Esophagus muscularis mucosa (tissue), 4 donors: ENCODE measurements at regions not wholly inside any gene's neighbourhood (a gene's known extent, or its start where the extent isn't known, plus 50 kb on each side); places are given as distances from the start of the nearest gene placed in this dataset.

Source experiments
- DNase-seq: peaks from one replicate; pipeline ENCODE4 v3.0.0-alpha.2; 2017; ENCODE audit errors: extremely low spot score
- H3K27ac ChIP-seq, 4 donors: fragments of 200-600 bp; sonication (generic); replicated peaks in 1 of 4; 1 replicate in 3 of 4; 2 replicates in 1 of 4; pipeline ENCODE4 v1.5.1; 2016 to 2019; ENCODE audit warnings: mild to moderate bottlenecking in 1 of 4
- H3K27me3 ChIP-seq, 4 donors: fragments of 200-600 bp; sonication (generic); one replicate each; pipeline versions ENCODE4 v1.5.1 to v1.6.0; 2016 to 2019
- H3K36me3 ChIP-seq, 4 donors: fragments of 200-600 bp; sonication (generic); one replicate each; pipeline ENCODE4 v1.5.1; 2016 to 2019
- H3K4me1 ChIP-seq, 4 donors: fragments of 200-600 bp; sonication (generic); one replicate each; pipeline ENCODE4 v1.5.1; 2016 to 2019
- H3K4me3 ChIP-seq, 4 donors: fragments of 200-600 bp; sonication (generic); 1 replicate in 2 of 4; 2 replicates in 2 of 4; pipeline ENCODE4 v1.5.1; 2016 to 2019; ENCODE audit warnings: mild to moderate bottlenecking in 4 of 4, moderate library complexity in 1 of 4
- H3K9me3 ChIP-seq, 4 donors: fragments of 200-600 bp; sonication (generic); 1 replicate in 3 of 4; 2 replicates in 1 of 4; pipeline ENCODE4 v1.5.1; 2016 to 2019
- EP300 ChIP-seq: sonication (generic); formaldehyde crosslinking; IDR thresholded peaks from one replicate; pipeline ENCODE4 v1.6.1; 2017; ENCODE audit warnings: antibody characterized with exemption
- POLR2A ChIP-seq: fragments of 450-650 bp; IDR thresholded peaks from one replicate; pipeline ENCODE4 v1.6.1; 2017; ENCODE audit warnings: antibody characterized with exemption, moderate library complexity, mild to moderate bottlenecking, low read depth
- POLR2AphosphoS5 ChIP-seq, 2 donors: sonication (generic); formaldehyde crosslinking; IDR thresholded peaks; one replicate each; pipeline ENCODE4 v1.6.1; 2017; ENCODE audit warnings: antibody characterized with exemption in 2 of 2
- WGBS: methylation state at CpG from one replicate; pipeline ENCODE4 v1.1.5; 2018; 5-methylcytosine and 5-hydroxymethylcytosine counted together
- intact Hi-C: fragments of 100-400 bp; cut with DNase I; formaldehyde crosslinking; loops from one replicate; pipeline ENCODE4 v1.15.1; 2023
- TF ChIP-seq, protein P1 (sequence below), 3 experiments: fragments of 200-600 bp in 2 of 3; fragments of 450-650 bp in 1 of 3; sonication (generic) in 2 of 3; IDR thresholded peaks; one replicate each; pipeline ENCODE4 v1.5.1; 2017 to 2019; ENCODE audit warnings: antibody characterized with exemption in 3 of 3, mild to moderate bottlenecking in 2 of 3, moderate library complexity in 1 of 3

DNA sequence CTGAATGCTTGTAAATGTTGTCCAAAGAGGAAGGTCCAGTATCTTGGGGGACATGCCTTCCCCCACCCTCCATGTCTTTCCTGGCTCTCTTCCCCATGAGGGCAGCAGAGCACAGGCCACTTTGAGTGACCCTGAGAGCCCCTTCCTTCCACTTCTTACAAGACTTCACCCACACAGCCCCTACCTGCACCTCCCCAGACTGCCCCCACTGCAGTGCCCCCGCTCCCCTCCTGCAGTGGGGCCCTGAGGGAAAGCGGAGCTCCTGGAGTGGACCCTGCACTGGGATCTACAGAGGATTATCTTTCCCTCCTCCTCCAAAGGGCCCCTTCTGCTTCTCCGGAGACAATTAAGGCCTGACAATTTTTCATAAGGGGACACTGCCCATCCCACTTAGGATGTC is 326.8 kb downstream of the TCERG1L start:
- Histone ChIP-seq H3K27me3 (peaks cover 0 to 10% (median 0%) of the 10 kb centered on the region in 4 donors), H3K9me3 (peaks cover 0 to 8% (median 4%) of the 10 kb centered on the region in 4 donors), H3K27ac (no peak overlapping the region), H3K4me3 (no peak overlapping the region), H3K4me1 (no peaks in the 10 kb centered on the region), H3K36me3 (no peaks in the 10 kb centered on the region)
- peak; percentile 82 for DNase-seq
- intact Hi-C loops: no loop called here
- 85% methylated on average over 3 of the region's 3 CpGs for WGBS
- TF ChIP-seq POLR2AphosphoS5 (IDR thresholded peaks at IDR 0.05) (no peak), POLR2A (no peak)
- TF ChIP-seq, protein P1, sequence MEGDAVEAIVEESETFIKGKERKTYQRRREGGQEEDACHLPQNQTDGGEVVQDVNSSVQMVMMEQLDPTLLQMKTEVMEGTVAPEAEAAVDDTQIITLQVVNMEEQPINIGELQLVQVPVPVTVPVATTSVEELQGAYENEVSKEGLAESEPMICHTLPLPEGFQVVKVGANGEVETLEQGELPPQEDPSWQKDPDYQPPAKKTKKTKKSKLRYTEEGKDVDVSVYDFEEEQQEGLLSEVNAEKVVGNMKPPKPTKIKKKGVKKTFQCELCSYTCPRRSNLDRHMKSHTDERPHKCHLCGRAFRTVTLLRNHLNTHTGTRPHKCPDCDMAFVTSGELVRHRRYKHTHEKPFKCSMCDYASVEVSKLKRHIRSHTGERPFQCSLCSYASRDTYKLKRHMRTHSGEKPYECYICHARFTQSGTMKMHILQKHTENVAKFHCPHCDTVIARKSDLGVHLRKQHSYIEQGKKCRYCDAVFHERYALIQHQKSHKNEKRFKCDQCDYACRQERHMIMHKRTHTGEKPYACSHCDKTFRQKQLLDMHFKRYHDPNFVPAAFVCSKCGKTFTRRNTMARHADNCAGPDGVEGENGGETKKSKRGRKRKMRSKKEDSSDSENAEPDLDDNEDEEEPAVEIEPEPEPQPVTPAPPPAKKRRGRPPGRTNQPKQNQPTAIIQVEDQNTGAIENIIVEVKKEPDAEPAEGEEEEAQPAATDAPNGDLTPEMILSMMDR (IDR thresholded peaks at IDR 0.05): no peak

DNA sequence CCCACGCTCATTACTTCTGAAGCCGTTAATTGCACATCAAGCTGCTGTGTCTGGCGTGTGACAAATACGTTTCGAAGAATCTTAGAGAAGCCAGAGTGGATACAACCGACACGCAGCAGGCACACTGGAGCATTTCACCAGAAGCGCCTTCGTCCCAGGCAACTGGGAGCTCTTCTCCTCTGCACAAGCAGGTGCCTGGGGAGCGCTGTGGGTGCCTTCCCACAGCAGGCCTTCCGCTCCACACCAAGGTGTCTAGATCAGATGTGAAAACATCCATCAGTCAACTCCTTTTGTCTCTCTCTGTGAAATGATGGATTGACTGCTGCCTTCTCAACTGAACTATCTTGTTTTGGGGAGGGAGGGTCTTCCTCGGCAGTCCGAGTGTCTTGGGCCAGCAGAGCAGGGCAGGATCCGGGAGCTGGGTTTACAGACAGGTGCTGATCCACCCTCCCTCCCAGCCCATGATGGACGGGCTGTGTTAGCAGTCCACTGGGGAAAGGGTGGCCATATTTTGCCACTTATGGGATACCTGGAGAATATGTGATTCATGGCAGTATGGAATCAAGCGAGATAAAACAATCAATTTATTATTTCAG is 326.3 kb downstream of the TCERG1L start:
- Histone ChIP-seq H3K4me1 (no peaks in the 10 kb centered on the region), H3K36me3 (no peaks in the 10 kb centered on the region), H3K9me3 (peaks cover 0 to 8% (median 4%) of the 10 kb centered on the region in 4 donors), H3K27ac (no peak overlapping the region), H3K4me3 (no peak overlapping the region), H3K27me3 (peaks cover 0 to 10% (median 0%) of the 10 kb centered on the region in 4 donors)
- intact Hi-C loops: no loop called here
- 87% methylated on average over 16 of the region's 16 CpGs for WGBS
- TF ChIP-seq, protein P1 (IDR thresholded peaks at IDR 0.05): no peak
- DNase-seq: peak; percentile 80

DNA sequence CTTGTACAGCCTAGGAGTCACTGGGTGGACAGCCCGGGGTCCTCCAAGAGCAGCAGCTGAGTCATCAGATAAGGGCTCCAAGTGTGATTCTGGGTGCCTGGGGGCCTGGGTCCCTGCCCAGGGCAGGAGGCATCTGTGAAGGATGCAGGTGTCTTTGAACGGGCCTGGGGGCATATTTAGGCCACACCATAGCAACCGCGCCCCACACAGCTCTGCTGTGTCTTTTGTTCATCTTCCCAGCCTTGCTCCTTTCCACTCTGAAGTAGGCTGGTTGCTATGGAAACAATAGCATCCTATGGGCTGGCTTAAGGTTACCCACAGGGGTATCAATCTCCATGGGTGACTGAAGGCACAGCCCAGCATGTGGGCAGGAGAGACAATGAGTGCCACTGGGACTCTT is 324.7 kb downstream of the TCERG1L start:
- Histone ChIP-seq H3K27ac (no peak overlapping the region), H3K4me3 (no peak overlapping the region), H3K4me1 (no peaks in the 10 kb centered on the region), H3K9me3 (peaks cover 0 to 8% (median 4%) of the 10 kb centered on the region in 4 donors), H3K27me3 (peaks cover 0 to 10% (median 0%) of the 10 kb centered on the region in 4 donors), H3K36me3 (no peaks in the 10 kb centered on the region)
- DNase-seq: peak; percentile 83
- intact Hi-C loops: no loop called here
- TF ChIP-seq EP300 (no peak), POLR2A (no peak), POLR2AphosphoS5 (IDR thresholded peaks at IDR 0.05) (no peak)
- TF ChIP-seq, protein P1 (IDR thresholded peaks at IDR 0.05): no peak
- 74% methylated on average over 2 of the region's 4 CpGs for WGBS

DNA sequence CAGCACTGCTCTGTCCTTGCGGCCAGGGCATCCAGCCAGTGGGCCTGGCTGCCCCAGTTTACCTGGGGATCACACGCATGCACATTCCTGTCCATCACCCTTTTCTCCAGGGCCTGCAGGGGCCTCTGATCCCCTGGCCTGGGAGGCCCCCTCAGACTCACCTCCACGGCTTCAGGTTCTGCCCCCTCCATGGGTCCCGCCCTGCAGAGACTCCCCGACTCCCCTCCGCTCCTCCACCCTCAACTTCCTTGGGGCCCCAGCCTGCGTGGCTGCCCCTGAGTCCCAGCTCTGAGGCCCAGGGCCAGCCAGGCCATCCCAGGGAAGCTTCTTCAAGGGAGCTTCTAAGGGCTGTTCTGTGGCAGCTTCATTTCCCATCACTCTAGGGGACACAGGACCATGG is 324.1 kb downstream of the TCERG1L start:
- Histone ChIP-seq H3K4me1 (no peaks in the 10 kb centered on the region), H3K4me3 (no peak overlapping the region), H3K9me3 (peaks cover 0 to 8% (median 4%) of the 10 kb centered on the region in 4 donors), H3K27ac (no peak overlapping the region), H3K36me3 (no peaks in the 10 kb centered on the region), H3K27me3 (peaks cover 0 to 10% (median 0%) of the 10 kb centered on the region in 4 donors)
- 84% methylated on average over 7 of the region's 7 CpGs for WGBS
- DNase-seq: no peak
- intact Hi-C loops: no loop called here
- TF ChIP-seq POLR2AphosphoS5 (IDR thresholded peaks at IDR 0.05): no peak
- TF ChIP-seq EP300: no peak
- TF ChIP-seq POLR2A: no peak
- TF ChIP-seq, protein P1 (IDR thresholded peaks at IDR 0.05): no peak

DNA sequence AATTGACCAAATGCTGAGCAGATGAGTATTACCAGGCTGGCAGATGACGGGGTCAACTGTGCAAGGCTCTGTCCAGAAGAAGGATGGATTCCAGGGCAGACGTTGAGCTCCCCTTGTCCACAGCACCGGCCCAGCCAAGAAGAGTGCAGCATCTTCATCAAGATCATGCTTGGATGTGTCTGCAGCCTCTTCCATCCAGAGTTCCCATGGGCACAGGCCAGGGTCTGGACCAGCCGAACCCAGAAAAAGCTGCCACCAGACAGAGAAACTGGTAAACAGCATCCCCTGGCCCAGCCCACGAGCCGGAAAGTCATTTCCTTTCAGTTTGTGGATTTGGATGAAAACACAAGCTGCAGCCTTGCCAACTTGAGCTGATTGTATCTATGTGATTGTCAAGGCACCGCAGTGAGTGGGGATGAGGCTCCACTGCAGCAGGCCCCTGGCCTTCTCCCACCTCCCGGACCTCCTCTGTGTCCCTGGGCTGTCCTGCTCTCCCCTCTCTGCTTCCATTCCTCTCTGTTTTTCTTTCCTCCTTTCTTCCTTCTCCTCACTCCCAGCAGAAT is 321.8 kb downstream of the TCERG1L start:
- Histone ChIP-seq H3K36me3 (no peaks in the 10 kb centered on the region), H3K4me3 (no peak overlapping the region), H3K9me3 (no peaks in the 10 kb centered on the region), H3K27ac (no peak overlapping the region), H3K27me3 (peaks cover 0 to 15% (median 0%) of the 10 kb centered on the region in 4 donors), H3K4me1 (no peaks in the 10 kb centered on the region)
- 54% methylated on average over 7 of the region's 8 CpGs for WGBS
- intact Hi-C loops: no loop called here
- TF ChIP-seq POLR2A: no peak
- DNase-seq: peak; percentile 91
